CD4-positive, alpha-beta T cell treated with Interferon alpha-2 for 1 hour (primary cell): ENCODE measurements at regions not wholly inside any gene's neighbourhood (a gene's known extent, or its start where the extent isn't known, plus 50 kb on each side); places are given as distances from the start of the nearest gene placed in this dataset.
"Not testable (repeated sequence)": the region's sequence is repeated elsewhere in the genome, so short reads cannot be mapped to it uniquely, and the experiment has no call there.

Experiments
- DNase-seq, 2 donors: peaks; one replicate each; pipeline ENCODE4 v3.0.0-alpha.2; 2020 to 2022

GRCh38 chr11:96942855-96943254 is 553.0 kb downstream of the JRKL start:
- no peak for DNase-seq

GRCh38 chr11:96943970-96944369 is 554.2 kb downstream of the JRKL start:
- no peak for DNase-seq

- DNase-seq: no peak
These were observed 558.3 kb downstream of the JRKL start for GRCh38 chr11:96948066-96948465.

GRCh38 chr11:96949464-96949863 is 559.7 kb downstream of the JRKL start:
- no peak for DNase-seq

- no peak for DNase-seq
These were observed 564.9 kb downstream of the JRKL start for GRCh38 chr11:96954587-96955242.

GRCh38 chr11:96960476-96960875 is 570.7 kb downstream of the JRKL start:
- no peak for DNase-seq

- DNase-seq: no peak
These were observed 571.1 kb downstream of the JRKL start for GRCh38 chr11:96960926-96961325.

- DNase-seq: no peak
These were observed 572.1 kb downstream of the JRKL start for GRCh38 chr11:96961931-96962330.

- DNase-seq: no peak
These were observed 573.6 kb downstream of the JRKL start for GRCh38 chr11:96963375-96963774.

- no peak for DNase-seq
These were observed 574.8 kb downstream of the JRKL start for GRCh38 chr11:96964661-96965060.

- DNase-seq: no peak
These were observed 577.8 kb downstream of the JRKL start for GRCh38 chr11:96967616-96968015.

- no peak for DNase-seq
These were observed 579.4 kb downstream of the JRKL start for GRCh38 chr11:96969251-96969650.

- no peak for DNase-seq
These were observed 588.9 kb downstream of the JRKL start for GRCh38 chr11:96978751-96979150.

GRCh38 chr11:96986516-96986915 is 596.7 kb downstream of the JRKL start:
- DNase-seq: no peak

- no peak for DNase-seq
These were observed 601.1 kb downstream of the JRKL start for GRCh38 chr11:96990914-96991313.

- DNase-seq: no peak
These were observed 610.7 kb downstream of the JRKL start for GRCh38 chr11:97000481-97000880.

- no peak for DNase-seq
These were observed 617.5 kb downstream of the JRKL start for GRCh38 chr11:97007283-97007682.

GRCh38 chr11:97009613-97010012 is 619.8 kb downstream of the JRKL start:
- DNase-seq: no peak

- not testable (repeated sequence) for DNase-seq
These were observed 621.2 kb downstream of the JRKL start for GRCh38 chr11:97010997-97011396.

- no peak for DNase-seq
These were observed 625.5 kb downstream of the JRKL start for GRCh38 chr11:97015327-97015726.

- DNase-seq: no peak
These were observed 629.5 kb downstream of the JRKL start for GRCh38 chr11:97019305-97019704.

GRCh38 chr11:97019754-97020153 is 629.9 kb downstream of the JRKL start:
- DNase-seq: no peak

- DNase-seq: no peak
These were observed 633.1 kb downstream of the JRKL start for GRCh38 chr11:97022955-97023354.

GRCh38 chr11:97028836-97029406 is 639.1 kb downstream of the JRKL start:
- DNase-seq: no peak

GRCh38 chr11:97033178-97033577 is 643.4 kb downstream of the JRKL start:
- no peak for DNase-seq
